ENCODE measurements at regions not wholly inside any gene's neighbourhood (a gene's known extent, or its start where the extent isn't known, plus 50 kb on each side); places are given as distances from the start of the nearest gene placed in this dataset.

- Histone ChIP-seq H2AFZ (ENCODE audit: insufficient read depth, low read depth, low read length, poor library complexity, severe bottlenecking) (no peak overlapping the region), H4K20me1 (ENCODE audit: control insufficient read depth, insufficient read depth, low read length, poor library complexity, severe bottlenecking) (no peaks in the 10 kb centered on the region), H3K4me1 (ENCODE audit: control insufficient read depth in 2 of 2, insufficient read depth in 2 of 2, low read length in 2 of 2) (no peaks in the 10 kb centered on the region), H3K4me2 (replicated peaks; ENCODE audit: low read depth, low read length, poor library complexity, severe bottlenecking) (no peak overlapping the region), H3K9ac (ENCODE audit: low read length) (no peak overlapping the region), H3K36me3 (replicated peaks in 1 of 2; ENCODE audit: control extremely low read depth in 1 of 2, control insufficient read depth in 1 of 2, extremely low read depth in 1 of 2, insufficient read depth in 2 of 2, low read length in 1 of 2) (no peaks in the 10 kb centered on the region), H3K9me3 (ENCODE audit: control extremely low read depth in 1 of 3, control insufficient read depth in 2 of 3, insufficient read depth in 1 of 3, low read length in 2 of 3) (no peaks in the 10 kb centered on the region), H3K79me2 (ENCODE audit: control insufficient read depth, insufficient read depth, low read length) (no peaks in the 10 kb centered on the region), H3K27ac (ENCODE audit: low read length in 2 of 2) (no peak overlapping the region), H3K27me3 (replicated peaks in 1 of 4; ENCODE audit: control extremely low read depth in 1 of 4, control insufficient read depth in 3 of 4, insufficient read depth in 4 of 4, low read length in 3 of 4) (no peaks in the 10 kb centered on the region), H3K4me3 (ENCODE audit: control extremely low read depth in 1 of 5, extremely low read depth in 1 of 5, insufficient read depth in 1 of 5, low read depth in 2 of 5, low read length in 4 of 5) (no peak overlapping the region)
- ChIA-PET CTCF (no interaction called here), POLR2A (no interaction called here)
- TF ChIP-seq EZH2 (IDR thresholded peaks at IDR 0.05; ENCODE audit: borderline replicate concordance, insufficient read depth, low read depth, low read length, poor library complexity, severe bottlenecking) (no peak), CTCF (IDR thresholded peaks at IDR 0.05) (no peak)
- no peaks in the 10 kb centered on the region for H3K27me3 Mint-ChIP-seq
- no peak overlapping the region for H3K4me3 Mint-ChIP-seq
- no CpG with 5 or more reads among the region's 1 CpG for WGBS (ENCODE audit: insufficient coverage)
- DNase-seq = no peak
- no peaks in the 10 kb centered on the region for H3K4me1 Mint-ChIP-seq
- intact Hi-C loops (cut with micrococcal nuclease) = no loop called here
- no peak overlapping the region for H3K27ac Mint-ChIP-seq
- H3K9me3 Mint-ChIP-seq (ENCODE audit: insufficient read depth) = no peaks in the 10 kb centered on the region
- ATAC-seq (ENCODE audit: low read depth) = no peak
Observed at GRCh38 chr18:30096796-30097195, 945.7 kb downstream of the DSC3 start.

GRCh38 chr18:30094556-30094955 is 948.0 kb downstream of the DSC3 start:
- POLR2A ChIA-PET = no interaction called here
- Histone ChIP-seq H2AFZ (ENCODE audit: insufficient read depth, low read depth, low read length, poor library complexity, severe bottlenecking) (no peak overlapping the region), H3K4me3 (ENCODE audit: control extremely low read depth in 1 of 5, extremely low read depth in 1 of 5, insufficient read depth in 1 of 5, low read depth in 2 of 5, low read length in 4 of 5) (no peak overlapping the region), H3K9me3 (ENCODE audit: control extremely low read depth in 1 of 3, control insufficient read depth in 2 of 3, insufficient read depth in 1 of 3, low read length in 2 of 3) (peaks cover 0 to 2% (median 0%) of the 10 kb centered on the region in 3 donors), H3K79me2 (ENCODE audit: control insufficient read depth, insufficient read depth, low read length) (no peaks in the 10 kb centered on the region), H3K27ac (ENCODE audit: low read length in 2 of 2) (no peak overlapping the region), H4K20me1 (ENCODE audit: control insufficient read depth, insufficient read depth, low read length, poor library complexity, severe bottlenecking) (no peaks in the 10 kb centered on the region), H3K9ac (ENCODE audit: low read length) (no peak overlapping the region), H3K4me2 (replicated peaks; ENCODE audit: low read depth, low read length, poor library complexity, severe bottlenecking) (no peak overlapping the region), H3K36me3 (replicated peaks in 1 of 2; ENCODE audit: control extremely low read depth in 1 of 2, control insufficient read depth in 1 of 2, extremely low read depth in 1 of 2, insufficient read depth in 2 of 2, low read length in 1 of 2) (no peaks in the 10 kb centered on the region), H3K27me3 (replicated peaks in 1 of 4; ENCODE audit: control extremely low read depth in 1 of 4, control insufficient read depth in 3 of 4, insufficient read depth in 4 of 4, low read length in 3 of 4) (no peaks in the 10 kb centered on the region), H3K4me1 (ENCODE audit: control insufficient read depth in 2 of 2, insufficient read depth in 2 of 2, low read length in 2 of 2) (no peaks in the 10 kb centered on the region)
- H3K4me3 Mint-ChIP-seq = no peak overlapping the region
- no peak overlapping the region for H3K27ac Mint-ChIP-seq
- no peak for TF ChIP-seq EZH2 (IDR thresholded peaks at IDR 0.05; ENCODE audit: borderline replicate concordance, insufficient read depth, low read depth, low read length, poor library complexity, severe bottlenecking)
- no peak for ATAC-seq (ENCODE audit: low read depth)
- no peak for DNase-seq
- H3K9me3 Mint-ChIP-seq (ENCODE audit: insufficient read depth) = no peaks in the 10 kb centered on the region
- no CpG with 5 or more reads among the region's 2 CpGs for WGBS (ENCODE audit: insufficient coverage)
- no peaks in the 10 kb centered on the region for H3K27me3 Mint-ChIP-seq
- CTCF ChIA-PET = no interaction called here
- intact Hi-C loops (cut with micrococcal nuclease) = no loop called here
- H3K4me1 Mint-ChIP-seq = no peaks in the 10 kb centered on the region

Data from B cell (primary cell).